GM18861 (cell line): ENCODE measurements at regions not wholly inside any gene's neighbourhood (a gene's known extent, or its start where the extent isn't known, plus 50 kb on each side); places are given as distances from the start of the nearest gene placed in this dataset.
A peak's percentile ranks its signal among the peaks of the same experiment; 100 is the strongest.

Experiments
- ATAC-seq: cut with Tn5 transposase; IDR thresholded peaks from one replicate; pipeline ENCODE4 v1.9.1; 2021; ENCODE audit not compliant: unreplicated experiment

DNA sequence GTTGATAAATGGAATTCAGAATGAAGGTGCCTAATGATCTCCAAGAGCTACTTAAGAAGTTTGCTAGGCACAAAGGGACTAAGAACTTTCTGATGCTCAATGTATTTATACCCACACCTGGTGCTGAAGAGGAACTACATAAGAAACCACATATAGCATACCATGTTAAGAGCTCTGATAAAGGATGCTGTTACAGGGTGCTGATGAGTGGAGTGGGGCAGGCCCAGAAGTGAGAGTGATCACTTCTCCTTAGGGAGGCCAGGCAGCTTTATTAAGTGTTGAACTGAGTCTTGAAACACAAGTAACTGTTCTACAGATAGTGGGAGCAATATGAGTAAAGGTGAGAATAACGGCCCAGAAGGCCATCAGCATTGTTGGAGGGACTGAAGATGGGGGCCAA lies 68.3 kb upstream of the CHRDL1 start:
- no peak for ATAC-seq

DNA sequence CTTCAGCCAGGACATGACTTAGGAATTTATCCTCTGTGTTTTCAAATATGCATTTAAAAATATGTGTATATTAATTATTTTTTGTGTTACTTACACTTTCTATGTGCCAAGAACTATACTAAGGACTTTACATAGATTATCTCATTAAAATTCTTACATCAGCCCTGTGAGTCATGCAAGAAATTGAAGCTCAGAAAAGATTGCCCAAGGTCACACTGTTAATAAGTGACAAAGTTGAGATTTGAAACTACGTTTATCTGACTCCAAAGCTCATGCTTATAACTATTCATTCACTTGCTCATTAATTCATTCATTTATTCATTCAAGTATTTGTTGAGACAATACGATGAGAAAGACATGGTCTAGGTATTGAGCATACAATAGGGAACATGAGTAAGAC lies 62.9 kb upstream of the CHRDL1 start:
- ATAC-seq = no peak

DNA sequence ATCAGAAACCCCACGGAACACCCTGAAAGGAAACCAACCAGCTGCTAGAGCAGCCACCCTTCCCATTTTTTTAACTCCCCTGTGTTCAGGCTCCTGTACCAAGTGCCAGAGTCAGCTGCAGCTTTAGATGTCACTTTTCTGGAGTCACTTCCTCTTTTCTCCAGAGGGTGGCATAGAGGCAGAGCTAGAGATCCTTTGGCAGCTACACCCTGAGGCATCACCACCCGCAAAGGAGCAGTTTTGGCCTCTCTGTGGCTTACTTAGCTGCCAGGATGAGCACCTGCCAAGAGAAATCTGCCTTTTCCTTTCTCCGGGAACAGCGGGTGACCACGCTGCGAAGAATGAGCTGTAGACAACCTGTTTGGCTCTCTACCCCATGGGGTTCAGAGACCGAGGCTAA lies 58.0 kb upstream of the CHRDL1 start:
- no peak for ATAC-seq

DNA sequence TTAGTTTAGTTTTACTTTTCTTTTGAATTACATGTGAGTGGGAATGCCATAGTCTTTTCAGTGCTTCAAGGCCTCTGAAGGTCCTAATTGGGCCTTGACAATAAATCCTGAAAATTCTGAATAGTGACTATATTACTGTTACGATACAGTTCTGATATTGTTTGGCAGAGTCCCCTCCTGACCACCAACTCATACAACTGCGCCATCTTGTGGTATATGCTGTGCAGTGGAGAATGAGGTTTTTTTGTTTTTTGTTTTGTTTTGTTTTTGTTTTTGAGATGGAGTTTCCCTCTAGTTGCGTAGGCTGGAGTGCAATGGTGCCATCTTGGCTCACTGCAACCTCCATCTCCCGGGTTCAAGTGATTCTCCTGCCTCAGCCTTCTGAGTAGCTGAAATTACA lies 56.6 kb upstream of the CHRDL1 start:
- no peak for ATAC-seq

GRCh38 chrX:110851780-110852179 lies 56.2 kb upstream of the CHRDL1 start:
- ATAC-seq = no peak

- peak; percentile 82 for ATAC-seq
Observed at GRCh38 chrX:110847334-110847733, 51.7 kb upstream of the CHRDL1 start.

- ATAC-seq = no peak
Observed at GRCh38 chrX:110846071-110846470, 50.5 kb upstream of the CHRDL1 start.
